ENCODE measurements at regions not wholly inside any gene's neighbourhood (a gene's known extent, or its start where the extent isn't known, plus 50 kb on each side); places are given as distances from the start of the nearest gene placed in this dataset.

- peaks cover 11% of the 10 kb centered on the region for H3K4me1 Mint-ChIP-seq (ENCODE audit: low read depth, unreplicated experiment)
Observed at GRCh38 chr1:59066236-59066635, 230.7 kb upstream of the FGGY start.

GRCh38 chr1:59070610-59071009 lies 226.3 kb upstream of the FGGY start:
- Histone ChIP-seq H3K27me3 (ENCODE audit: insufficient read depth, low read length) (no peaks in the 10 kb centered on the region), H4K20me1 (ENCODE audit: insufficient read depth, low read length) (no peaks in the 10 kb centered on the region), H3K4me3 (ENCODE audit: insufficient read depth, low read depth, low read length) (no peak overlapping the region), H3K9me3 (ENCODE audit: insufficient read depth, low read depth, low read length) (no peaks in the 10 kb centered on the region), H3K9ac (ENCODE audit: low read length) (no peak overlapping the region), H3K4me1 (ENCODE audit: insufficient read depth, low read length) (no peaks in the 10 kb centered on the region), H3K79me2 (ENCODE audit: insufficient read depth, low read length) (no peaks in the 10 kb centered on the region), H2AFZ (ENCODE audit: low read depth, low read length) (no peak overlapping the region), H3K27ac (ENCODE audit: low read depth, low read length) (no peak overlapping the region), H3K4me2 (ENCODE audit: low read length) (no peak overlapping the region), H3K36me3 (ENCODE audit: insufficient read depth, low read length) (no peaks in the 10 kb centered on the region)
- Mint-ChIP-seq H3K4me3 (ENCODE audit: unreplicated experiment) (no peak overlapping the region), H3K9me3 (ENCODE audit: unreplicated experiment) (no peaks in the 10 kb centered on the region), H3K36me3 (ENCODE audit: low read depth, unreplicated experiment) (no peaks in the 10 kb centered on the region), H3K27me3 (ENCODE audit: low read depth, unreplicated experiment) (peaks cover under 1% of the 10 kb centered on the region), H3K27ac (ENCODE audit: unreplicated experiment) (no peak overlapping the region), H3K4me1 (ENCODE audit: low read depth, unreplicated experiment) (peaks cover 10% of the 10 kb centered on the region)
- no peak for TF ChIP-seq EZH2 (IDR thresholded peaks at IDR 0.05; ENCODE audit: insufficient read depth, low read length)
- TF ChIP-seq CTCF (IDR thresholded peaks at IDR 0.05; ENCODE audit: insufficient read depth, low read depth, low read length): no peak
- no peak for FAIRE-seq
- DNase-seq (ENCODE audit: low read depth): no peak

More at GRCh38 chr1:59066236-59066635, 230.7 kb upstream of the FGGY start:
- H4K20me1 ChIP-seq (ENCODE audit: insufficient read depth, low read length): no peaks in the 10 kb centered on the region
- Mint-ChIP-seq H3K9me3 (ENCODE audit: unreplicated experiment) (peaks cover 2% of the 10 kb centered on the region), H3K27me3 (ENCODE audit: low read depth, unreplicated experiment) (no peaks in the 10 kb centered on the region), H3K36me3 (ENCODE audit: low read depth, unreplicated experiment) (no peaks in the 10 kb centered on the region), H3K4me3 (ENCODE audit: unreplicated experiment) (no peak overlapping the region), H3K27ac (ENCODE audit: unreplicated experiment) (no peak overlapping the region)
- no peak overlapping the region for H3K27ac ChIP-seq (ENCODE audit: low read depth, low read length)
- TF ChIP-seq EZH2 (IDR thresholded peaks at IDR 0.05; ENCODE audit: insufficient read depth, low read length) (no peak), CTCF (IDR thresholded peaks at IDR 0.05; ENCODE audit: insufficient read depth, low read depth, low read length) (no peak)
- H3K36me3 ChIP-seq (ENCODE audit: insufficient read depth, low read length): no peaks in the 10 kb centered on the region
- FAIRE-seq (no peak), DNase-seq (ENCODE audit: low read depth) (no peak)
- H3K4me1 ChIP-seq (ENCODE audit: insufficient read depth, low read length): peaks cover 10% of the 10 kb centered on the region
- no peaks in the 10 kb centered on the region for H3K9me3 ChIP-seq (ENCODE audit: insufficient read depth, low read depth, low read length)
- H3K4me2 ChIP-seq (ENCODE audit: low read length): no peak overlapping the region
- no peak overlapping the region for H3K4me3 ChIP-seq (ENCODE audit: insufficient read depth, low read depth, low read length)
- no peak overlapping the region for H3K9ac ChIP-seq (ENCODE audit: low read length)
- H3K27me3 ChIP-seq (ENCODE audit: insufficient read depth, low read length): no peaks in the 10 kb centered on the region
- no peaks in the 10 kb centered on the region for H3K79me2 ChIP-seq (ENCODE audit: insufficient read depth, low read length)
- no peak overlapping the region for H2AFZ ChIP-seq (ENCODE audit: low read depth, low read length)

- H3K27me3 ChIP-seq (ENCODE audit: insufficient read depth, low read length): no peaks in the 10 kb centered on the region
- no peaks in the 10 kb centered on the region for H3K9me3 ChIP-seq (ENCODE audit: insufficient read depth, low read depth, low read length)
- DNase-seq (ENCODE audit: low read depth) (no peak), FAIRE-seq (no peak)
- H3K4me1 Mint-ChIP-seq (ENCODE audit: low read depth, unreplicated experiment): peaks cover 10% of the 10 kb centered on the region
- H3K36me3 Mint-ChIP-seq (ENCODE audit: low read depth, unreplicated experiment): no peaks in the 10 kb centered on the region
- H3K4me1 ChIP-seq (ENCODE audit: insufficient read depth, low read length): no peaks in the 10 kb centered on the region
- no peaks in the 10 kb centered on the region for H4K20me1 ChIP-seq (ENCODE audit: insufficient read depth, low read length)
- H3K36me3 ChIP-seq (ENCODE audit: insufficient read depth, low read length): no peaks in the 10 kb centered on the region
- no peaks in the 10 kb centered on the region for H3K9me3 Mint-ChIP-seq (ENCODE audit: unreplicated experiment)
- no peaks in the 10 kb centered on the region for H3K79me2 ChIP-seq (ENCODE audit: insufficient read depth, low read length)
- no peak overlapping the region for H3K27ac ChIP-seq (ENCODE audit: low read depth, low read length)
- H3K4me2 ChIP-seq (ENCODE audit: low read length): no peak overlapping the region
- no peak overlapping the region for H2AFZ ChIP-seq (ENCODE audit: low read depth, low read length)
- no peak overlapping the region for H3K4me3 Mint-ChIP-seq (ENCODE audit: unreplicated experiment)
- H3K9ac ChIP-seq (ENCODE audit: low read length): no peak overlapping the region
- no peak overlapping the region for H3K27ac Mint-ChIP-seq (ENCODE audit: unreplicated experiment)
- H3K27me3 Mint-ChIP-seq (ENCODE audit: low read depth, unreplicated experiment): peaks cover 4% of the 10 kb centered on the region
- TF ChIP-seq EZH2 (IDR thresholded peaks at IDR 0.05; ENCODE audit: insufficient read depth, low read length): no peak
- TF ChIP-seq CTCF (IDR thresholded peaks at IDR 0.05; ENCODE audit: insufficient read depth, low read depth, low read length): no peak
- no peak overlapping the region for H3K4me3 ChIP-seq (ENCODE audit: insufficient read depth, low read depth, low read length)
Observed at GRCh38 chr1:59071289-59071688, 225.6 kb upstream of the FGGY start.

Data from astrocyte (in vitro differentiated cells and primary cell).